GM18511 (cell line): ENCODE measurements at regions not wholly inside any gene's neighbourhood (a gene's known extent, or its start where the extent isn't known, plus 50 kb on each side); places are given as distances from the start of the nearest gene placed in this dataset.

Source experiments
- ATAC-seq: cut with Tn5 transposase; IDR thresholded peaks from one replicate; pipeline ENCODE4 v1.9.1; 2021; ENCODE audit warnings: mild to moderate bottlenecking, moderate library complexity; ENCODE audit not compliant: unreplicated experiment

GRCh38 chr13:107291875-107292274 lies 723.9 kb upstream of the ARGLU1 start:
- no peak for ATAC-seq

DNA sequence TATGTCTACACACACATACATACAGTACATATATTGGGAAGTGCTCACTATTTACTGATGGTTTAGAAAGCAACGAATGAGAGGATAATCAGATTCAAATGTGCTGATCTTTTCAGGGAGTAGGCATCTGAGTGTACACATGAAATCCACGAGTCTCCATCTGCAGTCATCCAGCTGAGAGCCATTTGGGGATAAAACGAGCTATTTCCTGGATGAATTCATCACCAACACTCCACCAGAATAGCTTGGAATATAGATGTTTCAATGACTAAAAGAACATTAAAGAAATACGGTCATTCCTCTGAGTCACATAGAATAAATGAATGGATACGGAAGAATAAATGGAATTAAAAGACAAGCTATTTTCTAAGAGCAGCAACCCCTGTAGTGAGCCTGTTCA lies 721.6 kb upstream of the ARGLU1 start:
- ATAC-seq = no peak

DNA sequence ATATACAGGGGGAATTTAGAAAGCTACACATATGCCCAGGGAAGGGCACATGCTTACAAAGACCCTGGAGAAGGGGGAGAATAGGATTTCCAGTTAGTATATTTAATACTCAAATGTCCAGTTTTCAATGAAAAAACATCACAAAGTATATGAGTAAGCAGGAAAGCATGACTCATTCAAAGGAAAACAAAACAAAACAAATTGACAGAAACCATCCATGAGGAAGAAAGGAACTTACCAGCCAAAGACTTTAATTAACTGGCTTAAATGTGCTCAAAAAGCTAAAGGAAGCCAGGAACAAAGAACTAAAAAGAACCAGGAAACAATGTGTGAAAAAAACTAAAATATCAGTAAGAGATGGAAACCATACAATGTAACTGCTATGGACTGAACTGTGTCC lies 716.2 kb upstream of the ARGLU1 start:
- ATAC-seq = no peak

- no peak for ATAC-seq
These were observed 710.0 kb upstream of the ARGLU1 start for GRCh38 chr13:107277911-107278310.

DNA sequence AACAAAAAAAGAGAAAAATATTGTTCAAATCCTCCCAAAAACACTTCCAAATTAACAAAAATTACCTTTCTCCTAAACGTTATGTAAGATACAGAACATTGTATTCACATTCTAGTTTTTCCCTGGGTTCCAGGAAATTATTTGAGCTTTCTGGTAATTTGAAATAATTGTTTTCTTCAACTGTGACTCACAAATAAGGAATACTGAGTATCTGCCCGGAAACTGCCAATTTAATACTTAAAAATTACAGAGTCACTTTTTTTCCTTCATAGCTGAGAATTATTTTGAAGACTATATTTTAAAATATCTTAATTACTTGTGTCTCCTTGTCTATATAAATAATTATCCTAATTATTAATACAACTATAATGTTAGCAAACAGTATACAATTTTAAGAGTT lies 709.0 kb upstream of the ARGLU1 start:
- no peak for ATAC-seq

DNA sequence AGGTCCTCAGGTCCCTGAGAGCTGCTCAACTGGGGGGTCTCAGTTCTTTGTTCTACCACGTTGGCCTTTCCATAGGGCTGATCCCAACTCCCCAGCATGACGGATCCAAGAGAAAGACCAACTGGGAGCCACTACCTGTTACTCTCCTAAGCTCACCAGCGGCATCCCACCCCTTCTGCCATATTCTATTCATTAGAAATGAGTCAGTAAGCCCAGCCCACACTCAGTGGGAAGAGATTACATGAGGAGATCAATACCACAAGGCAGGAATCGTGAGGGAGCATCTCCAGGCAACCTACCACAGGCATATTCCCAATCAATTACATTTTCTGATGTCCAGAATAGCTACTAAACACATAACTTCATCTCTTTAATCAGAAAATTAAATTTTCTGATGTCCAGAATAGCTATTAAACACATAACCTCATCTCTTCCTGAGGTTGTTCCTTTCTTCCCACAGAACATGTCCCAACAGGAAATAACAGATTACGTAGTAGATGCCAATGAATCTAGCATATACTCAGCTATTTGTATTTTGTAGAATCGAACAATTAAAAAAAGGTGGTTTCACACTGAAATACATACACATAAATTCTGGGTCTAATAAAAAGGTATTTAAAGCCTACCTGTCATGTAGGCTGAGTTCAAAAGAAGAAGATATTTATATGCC lies 708.1 kb upstream of the ARGLU1 start:
- ATAC-seq = no peak

DNA sequence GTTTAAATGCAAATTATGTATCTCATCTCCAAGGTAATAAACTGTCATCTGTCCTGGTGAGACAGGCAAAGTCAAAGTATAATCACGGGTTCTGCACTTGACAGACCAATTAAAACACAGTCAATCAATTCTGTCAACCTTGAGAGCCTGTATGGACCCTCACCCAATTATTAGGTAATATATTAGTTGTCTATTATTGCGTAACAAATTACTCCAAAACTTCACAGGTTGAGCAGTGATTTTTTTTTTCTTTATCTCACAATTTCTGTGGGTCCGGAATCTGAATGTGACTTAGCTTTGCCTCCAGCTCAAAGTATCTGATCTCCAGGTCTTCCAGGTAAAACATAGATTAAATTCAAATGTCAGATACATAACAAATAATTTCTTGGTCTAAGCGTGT lies 707.4 kb upstream of the ARGLU1 start:
- ATAC-seq = no peak

DNA sequence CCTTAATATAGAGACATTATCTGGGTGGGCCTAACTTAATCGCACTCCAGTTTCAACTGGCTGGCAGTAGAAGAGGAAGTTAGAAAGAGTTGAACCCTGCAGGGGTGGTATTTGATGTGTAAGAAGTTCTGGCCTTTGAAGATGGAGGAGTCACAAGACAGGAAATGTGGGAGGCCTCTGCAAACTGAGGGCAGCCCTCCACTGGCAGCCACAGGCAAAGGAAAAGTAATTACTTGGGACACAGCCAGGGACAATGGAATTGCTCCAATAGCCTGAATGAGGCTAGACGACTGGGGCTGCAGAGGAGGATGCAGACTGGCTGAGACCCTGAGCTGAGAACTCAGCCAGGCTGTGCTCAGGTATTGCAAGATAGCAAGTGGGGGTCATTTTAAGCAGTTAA lies 703.3 kb upstream of the ARGLU1 start:
- ATAC-seq = no peak

DNA sequence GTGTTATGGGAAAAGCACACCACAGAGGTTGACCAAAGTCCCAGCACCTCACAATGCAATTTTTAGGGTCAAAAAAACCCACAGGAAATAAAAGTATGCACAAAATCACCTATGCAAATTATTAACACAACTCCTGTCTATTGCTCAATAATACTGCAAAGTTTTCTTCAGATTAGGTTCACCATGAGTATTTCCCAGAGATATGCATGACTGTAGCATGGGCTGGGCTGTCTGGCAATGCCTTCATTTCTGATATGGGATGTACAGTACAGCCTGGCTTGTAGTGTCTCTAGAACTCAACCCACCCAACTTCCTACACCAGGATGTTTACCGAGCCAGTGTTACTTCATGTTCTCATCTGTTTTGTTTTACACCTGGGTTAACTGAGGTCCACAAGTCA lies 698.7 kb upstream of the ARGLU1 start:
- no peak for ATAC-seq

DNA sequence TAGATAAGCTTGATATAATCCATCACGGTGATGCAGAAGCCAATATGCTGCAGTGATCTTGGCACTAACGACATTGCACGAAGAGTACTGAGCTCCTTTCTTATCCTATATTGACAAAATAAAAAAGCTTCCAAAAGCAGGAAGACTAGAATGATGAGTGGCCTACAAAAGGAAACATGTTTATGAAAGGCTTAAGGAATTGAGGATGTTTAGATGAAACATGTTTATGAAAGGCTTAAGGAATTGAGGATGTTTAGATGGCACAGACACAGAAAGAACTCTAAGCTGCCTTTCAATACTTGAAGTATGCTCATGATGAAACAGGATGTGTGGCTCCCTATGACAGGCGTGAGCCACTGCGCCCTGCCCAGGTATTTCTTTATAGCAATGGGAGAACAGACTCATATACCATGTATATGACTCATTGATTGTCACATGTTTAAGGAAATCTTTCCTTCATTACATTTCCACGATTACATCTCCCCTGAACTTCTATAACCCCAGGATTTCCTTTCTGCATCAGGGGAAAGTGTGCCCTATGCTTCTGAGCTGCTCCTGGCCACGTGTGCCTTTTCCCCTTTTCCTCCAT lies 690.8 kb upstream of the ARGLU1 start:
- no peak for ATAC-seq

DNA sequence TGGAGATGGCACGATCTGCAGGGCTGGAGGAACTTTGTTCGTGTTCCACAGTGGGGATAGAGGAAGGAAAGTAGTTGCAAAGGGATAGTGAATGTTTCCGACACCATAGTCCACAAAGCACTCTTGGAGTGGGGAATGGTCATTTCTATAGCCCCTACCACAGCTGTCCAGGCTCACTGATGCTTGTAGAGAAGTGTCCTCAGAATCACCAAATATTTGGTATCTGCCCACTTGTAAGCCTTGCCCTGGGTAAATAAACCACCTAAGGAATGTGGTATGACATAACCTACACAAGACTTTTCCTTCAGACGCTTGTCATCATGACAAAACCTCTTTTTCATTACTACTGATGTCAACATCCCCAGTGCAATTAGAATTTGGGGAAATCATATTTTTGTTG lies 686.5 kb upstream of the ARGLU1 start:
- no peak for ATAC-seq

GRCh38 chr13:107252428-107252827 lies 684.5 kb upstream of the ARGLU1 start:
- ATAC-seq = no peak

- ATAC-seq = no peak
These were observed 684.1 kb upstream of the ARGLU1 start for GRCh38 chr13:107252021-107252420.

DNA sequence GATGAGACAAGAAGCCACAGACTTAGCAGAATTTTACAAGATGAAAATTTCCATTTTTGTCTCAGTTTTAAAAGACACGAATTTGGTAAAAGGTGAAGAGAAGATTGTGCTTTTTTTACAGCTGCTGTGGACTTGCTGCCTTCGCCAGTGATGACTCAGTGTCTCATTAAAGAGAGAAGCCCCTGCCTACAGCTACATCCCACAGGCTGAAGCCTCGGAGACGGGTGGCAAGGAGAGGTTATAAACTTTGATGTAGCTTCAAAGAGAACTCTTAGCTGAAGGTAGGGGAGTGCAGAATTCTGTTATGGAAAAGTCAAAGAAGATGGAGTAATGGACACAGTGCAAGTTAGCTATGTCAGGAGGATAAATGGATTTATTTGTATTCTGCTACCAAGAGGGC lies 683.4 kb upstream of the ARGLU1 start:
- ATAC-seq = no peak

GRCh38 chr13:107250628-107251027 lies 682.7 kb upstream of the ARGLU1 start:
- no peak for ATAC-seq

GRCh38 chr13:107244241-107244640 lies 676.3 kb upstream of the ARGLU1 start:
- ATAC-seq = no peak

DNA sequence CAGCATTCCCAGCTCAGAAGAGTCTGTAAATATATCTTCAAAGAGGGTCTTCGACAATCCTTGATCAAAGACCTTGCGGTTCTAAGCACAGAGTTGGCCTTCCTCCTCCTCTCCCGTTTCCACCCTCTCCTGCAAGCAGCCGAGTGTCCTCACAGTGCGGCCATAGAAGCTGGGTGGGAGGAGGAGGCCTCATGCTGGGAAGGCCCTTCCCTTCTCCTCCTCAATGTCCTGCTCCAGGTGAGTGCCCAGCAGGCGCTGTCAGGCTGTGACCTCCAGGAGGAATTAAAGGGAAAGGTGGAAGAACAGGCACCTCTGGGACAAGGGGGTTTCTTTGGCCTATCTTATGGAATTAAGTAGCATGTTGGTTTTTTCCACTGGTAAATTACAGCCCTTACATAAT lies 674.2 kb upstream of the ARGLU1 start:
- ATAC-seq = no peak

- ATAC-seq = no peak
These were observed 673.4 kb upstream of the ARGLU1 start for GRCh38 chr13:107241381-107241780.

- ATAC-seq = no peak
These were observed 671.3 kb upstream of the ARGLU1 start for GRCh38 chr13:107239213-107239612.

DNA sequence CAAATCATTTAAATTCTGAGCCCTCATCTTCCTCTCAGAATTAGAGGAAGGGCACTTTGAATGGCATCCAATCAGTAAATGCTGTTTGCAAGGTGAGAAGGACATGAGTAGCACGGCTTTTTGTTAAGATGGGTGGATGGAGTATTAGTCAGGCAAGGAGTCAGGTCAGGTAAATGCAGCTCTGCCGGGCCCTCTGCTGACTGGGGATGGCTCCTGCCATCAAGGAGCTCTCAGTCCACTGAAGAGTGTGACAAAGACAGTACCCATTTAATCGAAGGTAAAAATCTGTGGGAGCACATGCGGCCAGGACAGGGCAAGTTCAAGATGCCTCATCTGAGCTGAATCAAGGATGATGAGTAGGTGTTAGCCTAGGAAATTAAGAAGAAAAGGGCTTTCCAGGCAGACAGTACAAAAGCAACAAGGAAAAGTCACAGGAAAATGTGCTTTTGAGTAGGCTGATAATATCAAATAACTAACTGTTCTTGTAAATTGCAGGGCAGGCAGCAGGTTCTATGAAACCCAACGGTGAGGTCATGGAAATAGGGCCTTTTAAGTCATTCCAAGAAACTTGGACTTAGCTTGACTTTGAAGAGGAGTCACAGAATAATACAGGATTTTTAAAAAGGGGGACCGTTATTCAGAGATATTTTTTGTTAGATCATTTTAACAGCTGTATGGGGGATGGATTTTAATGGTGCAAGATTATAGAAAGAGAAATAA lies 670.5 kb upstream of the ARGLU1 start:
- ATAC-seq = no peak

DNA sequence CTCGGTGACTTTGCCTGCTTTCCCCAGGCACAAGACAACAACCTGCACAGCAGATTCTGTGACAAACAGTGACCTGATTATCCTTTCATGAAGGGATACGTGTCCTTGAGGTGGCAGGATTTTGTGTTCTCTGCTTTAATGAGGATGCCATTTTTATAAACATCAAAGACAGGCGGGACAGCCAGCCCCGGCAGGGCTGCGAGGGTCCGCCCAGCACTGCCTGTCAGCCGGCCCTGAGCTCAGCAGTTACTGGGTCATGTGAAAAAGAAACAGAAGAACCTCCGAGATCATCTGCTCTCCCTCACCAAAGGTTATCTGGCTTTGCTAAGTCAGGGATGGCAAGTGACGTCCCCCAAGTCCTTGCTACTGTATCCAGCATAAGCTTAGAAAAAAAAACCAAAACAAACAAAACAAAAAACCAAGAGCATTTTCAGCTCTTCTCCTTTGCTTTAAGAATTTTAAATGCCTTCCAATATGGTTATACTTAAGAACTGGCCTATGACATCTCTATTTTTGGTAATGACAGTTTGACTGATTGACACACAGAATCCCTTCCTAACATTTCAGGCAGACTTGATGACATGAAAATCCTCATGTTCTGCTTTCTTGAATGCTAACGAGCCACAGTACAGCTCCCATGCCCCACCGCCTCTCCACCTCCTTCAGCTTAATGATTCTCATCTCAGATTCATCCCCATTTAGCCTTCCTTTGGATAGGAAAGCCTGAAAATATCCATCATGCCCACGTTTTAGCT lies 666.6 kb upstream of the ARGLU1 start:
- ATAC-seq = no peak

GRCh38 chr13:107233541-107233940 lies 665.6 kb upstream of the ARGLU1 start:
- no peak for ATAC-seq
